ENCODE measurements at regions not wholly inside any gene's neighbourhood (a gene's known extent, or its start where the extent isn't known, plus 50 kb on each side); places are given as distances from the start of the nearest gene placed in this dataset.
A peak's percentile ranks its signal among the peaks of the same experiment; 100 is the strongest.

DNA sequence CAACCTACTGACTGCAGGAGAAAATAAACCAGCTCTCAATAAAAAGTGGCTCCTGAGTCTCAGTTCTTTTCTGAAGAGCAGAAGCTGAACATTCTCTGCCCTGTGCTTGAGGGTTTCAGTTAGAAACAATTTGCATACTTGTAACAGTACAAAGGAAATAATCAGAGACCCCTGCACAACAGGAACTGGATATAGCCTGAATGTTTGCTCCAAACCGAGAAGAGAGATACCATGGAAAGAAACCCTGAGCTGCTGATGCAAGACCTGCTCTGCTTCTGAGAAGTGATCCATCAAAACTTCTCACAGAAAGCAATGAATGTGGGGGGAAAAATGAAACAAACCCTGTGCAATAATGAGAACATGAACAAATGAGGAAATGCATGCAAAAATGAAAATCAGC, 592.9 kb downstream of the SEMA5A start:
- no peak overlapping the region for H3K4me3 ChIP-seq (ENCODE audit: low read length)
- peak; percentile 24 for DNase-seq (ENCODE audit: low read depth)
- no peaks in the 10 kb centered on the region for H3K9me3 ChIP-seq (ENCODE audit: control insufficient read depth, low read length)
- H3K27me3 ChIP-seq (replicated peaks; ENCODE audit: control insufficient read depth, insufficient read depth, low read length), result no peaks in the 10 kb centered on the region
- peaks cover 6% of the 10 kb centered on the region for H3K4me1 ChIP-seq (ENCODE audit: control insufficient read depth, insufficient read depth, low read length)
- no peaks in the 10 kb centered on the region for H3K36me3 ChIP-seq (ENCODE audit: control insufficient read depth, insufficient read depth, low read length, severe bottlenecking)
- H3K9ac ChIP-seq (ENCODE audit: low read length), result no peak overlapping the region

DNA sequence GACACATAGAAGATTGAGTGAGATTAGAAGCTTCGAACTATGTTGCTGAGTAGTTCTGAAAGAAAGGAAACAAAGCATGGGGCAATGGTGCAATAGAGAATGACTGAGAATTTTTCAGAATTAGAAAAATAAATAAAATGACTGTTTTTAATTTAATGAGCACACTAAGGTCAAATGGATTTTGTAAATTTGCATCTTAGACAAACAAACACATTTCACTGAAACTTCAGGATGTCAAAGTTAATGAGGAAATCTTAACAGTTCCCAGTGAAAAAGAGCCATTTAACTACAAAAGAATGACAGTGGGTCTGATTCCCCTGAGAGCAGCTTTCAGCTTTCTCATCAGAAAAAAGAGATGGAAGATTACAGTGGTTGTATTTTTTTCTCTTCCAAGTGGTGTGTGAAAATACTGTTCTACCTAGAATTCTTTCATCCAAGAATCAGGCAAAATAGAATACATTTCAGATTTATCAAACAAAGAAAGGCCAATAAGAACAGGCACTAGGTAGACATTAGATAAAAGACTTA, 591.9 kb downstream of the SEMA5A start:
- DNase-seq (ENCODE audit: low read depth), result peak; percentile 73
- no peaks in the 10 kb centered on the region for H3K36me3 ChIP-seq (ENCODE audit: control insufficient read depth, insufficient read depth, low read length, severe bottlenecking)
- H3K4me3 ChIP-seq (ENCODE audit: low read length), result no peak overlapping the region
- H3K9ac ChIP-seq (ENCODE audit: low read length), result no peak overlapping the region
- no peaks in the 10 kb centered on the region for H3K27me3 ChIP-seq (replicated peaks; ENCODE audit: control insufficient read depth, insufficient read depth, low read length)
- H3K9me3 ChIP-seq (ENCODE audit: control insufficient read depth, low read length), result no peaks in the 10 kb centered on the region
- H3K4me1 ChIP-seq (ENCODE audit: control insufficient read depth, insufficient read depth, low read length), result peaks cover 6% of the 10 kb centered on the region

DNA sequence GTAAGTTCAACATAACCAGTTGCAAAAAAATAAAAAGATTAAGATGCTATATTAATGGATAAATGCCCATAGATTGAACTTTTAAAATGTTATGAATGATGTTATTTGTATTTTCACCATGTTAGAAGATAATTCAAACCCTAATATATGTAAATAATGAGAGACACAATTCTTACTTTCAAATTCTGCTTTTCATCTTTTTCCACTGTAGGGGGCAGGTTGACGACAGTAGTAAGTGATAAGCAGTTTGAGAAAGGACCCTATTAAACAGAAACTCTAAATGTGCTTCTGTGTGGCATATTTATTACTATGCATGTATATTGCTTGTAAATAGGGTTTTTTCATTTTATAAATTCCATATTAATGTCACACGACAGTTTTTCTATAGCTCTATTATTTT, 591.1 kb downstream of the SEMA5A start:
- Histone ChIP-seq H3K9me3 (ENCODE audit: control insufficient read depth, low read length) (no peaks in the 10 kb centered on the region), H3K4me1 (ENCODE audit: control insufficient read depth, insufficient read depth, low read length) (peaks cover 6% of the 10 kb centered on the region), H3K27me3 (replicated peaks; ENCODE audit: control insufficient read depth, insufficient read depth, low read length) (no peaks in the 10 kb centered on the region), H3K4me3 (ENCODE audit: low read length) (no peak overlapping the region), H3K9ac (ENCODE audit: low read length) (no peak overlapping the region), H3K36me3 (ENCODE audit: control insufficient read depth, insufficient read depth, low read length, severe bottlenecking) (no peaks in the 10 kb centered on the region)
- no peak for DNase-seq (ENCODE audit: low read depth)

DNA sequence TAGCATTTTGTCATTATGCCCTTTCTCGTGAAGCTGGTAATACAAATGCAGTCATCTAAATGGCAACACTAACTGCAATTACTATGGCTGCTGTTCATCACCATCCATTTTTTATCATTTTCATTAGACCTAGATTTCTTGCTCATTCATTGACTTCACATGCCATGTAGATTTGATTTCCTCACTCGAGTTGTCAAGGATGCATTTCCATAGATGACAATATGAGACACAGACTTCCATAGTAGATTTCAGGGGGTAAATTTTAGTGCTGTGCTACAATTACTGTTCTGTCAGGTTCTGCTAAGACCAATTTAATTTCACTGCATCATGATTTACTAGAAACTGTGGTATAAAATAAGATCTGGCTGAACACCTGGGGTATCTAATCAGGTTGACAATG, 589.2 kb downstream of the SEMA5A start:
- Histone ChIP-seq H3K9me3 (ENCODE audit: control insufficient read depth, low read length) (no peaks in the 10 kb centered on the region), H3K4me1 (ENCODE audit: control insufficient read depth, insufficient read depth, low read length) (peaks cover 6% of the 10 kb centered on the region), H3K27me3 (replicated peaks; ENCODE audit: control insufficient read depth, insufficient read depth, low read length) (no peaks in the 10 kb centered on the region), H3K4me3 (ENCODE audit: low read length) (no peak overlapping the region), H3K36me3 (ENCODE audit: control insufficient read depth, insufficient read depth, low read length, severe bottlenecking) (no peaks in the 10 kb centered on the region), H3K9ac (ENCODE audit: low read length) (no peak overlapping the region)
- no peak for DNase-seq (ENCODE audit: low read depth)

DNA sequence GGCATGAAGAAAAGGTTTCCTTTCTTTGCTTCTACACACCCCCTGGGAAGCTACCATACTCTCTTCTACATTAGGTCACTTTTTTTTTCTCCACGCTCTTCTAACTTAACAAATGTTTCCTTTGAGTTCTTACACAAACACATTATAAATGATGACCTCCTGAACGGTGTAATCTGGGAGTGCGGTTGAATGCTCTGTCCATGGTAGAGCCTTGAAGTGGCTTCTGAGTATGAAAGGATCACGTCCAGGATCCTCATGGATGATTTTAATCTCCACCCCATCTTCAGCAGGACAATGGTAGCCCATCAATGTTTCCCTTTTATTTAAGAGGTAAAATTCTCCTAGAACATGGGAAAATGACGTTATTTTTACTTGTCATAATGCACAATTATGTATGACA, 587.3 kb downstream of the SEMA5A start:
- Histone ChIP-seq H3K4me3 (ENCODE audit: low read length) (no peak overlapping the region), H3K27me3 (replicated peaks; ENCODE audit: control insufficient read depth, insufficient read depth, low read length) (no peaks in the 10 kb centered on the region), H3K9me3 (ENCODE audit: control insufficient read depth, low read length) (no peaks in the 10 kb centered on the region), H3K9ac (ENCODE audit: low read length) (no peak overlapping the region), H3K4me1 (ENCODE audit: control insufficient read depth, insufficient read depth, low read length) (peaks cover 10% of the 10 kb centered on the region), H3K36me3 (ENCODE audit: control insufficient read depth, insufficient read depth, low read length, severe bottlenecking) (no peaks in the 10 kb centered on the region)
- DNase-seq (ENCODE audit: low read depth), result no peak

DNA sequence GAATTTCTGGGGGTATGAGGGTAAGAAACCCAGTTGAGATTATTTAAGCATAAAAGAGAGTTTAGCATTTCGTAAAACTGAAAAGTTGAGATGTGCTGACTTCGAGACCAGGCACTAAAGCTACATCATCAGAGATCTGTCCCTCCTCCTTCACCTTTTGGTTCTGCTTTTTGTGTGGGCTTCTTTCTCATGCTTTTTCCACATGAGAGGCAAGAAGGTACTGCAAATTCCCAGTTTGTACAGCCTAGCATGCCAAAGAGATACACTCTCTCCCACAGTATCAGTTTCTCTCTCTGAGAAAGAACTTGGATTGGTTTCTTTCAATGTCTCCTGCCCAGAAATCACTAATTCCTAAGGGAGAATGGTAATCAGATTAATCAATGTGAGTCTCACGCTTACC, 584.7 kb downstream of the SEMA5A start:
- H3K9me3 ChIP-seq (ENCODE audit: control insufficient read depth, low read length), result no peaks in the 10 kb centered on the region
- no peaks in the 10 kb centered on the region for H3K36me3 ChIP-seq (ENCODE audit: control insufficient read depth, insufficient read depth, low read length, severe bottlenecking)
- no peak overlapping the region for H3K4me3 ChIP-seq (ENCODE audit: low read length)
- H3K9ac ChIP-seq (ENCODE audit: low read length), result no peak overlapping the region
- DNase-seq (ENCODE audit: low read depth), result no peak
- no peaks in the 10 kb centered on the region for H3K27me3 ChIP-seq (replicated peaks; ENCODE audit: control insufficient read depth, insufficient read depth, low read length)
- H3K4me1 ChIP-seq (ENCODE audit: control insufficient read depth, insufficient read depth, low read length), result peaks cover 6% of the 10 kb centered on the region

DNA sequence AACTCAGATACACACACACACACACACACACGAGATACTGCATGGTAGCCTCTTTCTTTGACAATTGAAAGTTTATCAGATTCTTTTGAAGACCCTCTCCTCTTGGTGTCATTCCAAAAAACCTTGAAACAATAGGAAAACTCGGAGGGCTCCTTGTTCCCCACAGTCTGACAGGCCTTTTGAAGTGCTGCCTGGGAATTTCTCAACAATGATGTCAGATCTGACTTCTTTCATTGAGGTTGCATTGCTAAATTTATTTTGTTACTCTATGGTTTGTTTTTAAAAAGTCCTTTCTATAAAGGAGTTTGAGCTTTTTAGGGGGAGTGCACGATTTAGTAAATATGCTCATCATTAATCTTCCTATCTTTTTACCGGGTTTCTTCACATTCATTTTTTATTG, 583.9 kb downstream of the SEMA5A start:
- Histone ChIP-seq H3K27me3 (replicated peaks; ENCODE audit: control insufficient read depth, insufficient read depth, low read length) (no peaks in the 10 kb centered on the region), H3K9ac (ENCODE audit: low read length) (no peak overlapping the region), H3K4me1 (ENCODE audit: control insufficient read depth, insufficient read depth, low read length) (peaks cover 6% of the 10 kb centered on the region), H3K9me3 (ENCODE audit: control insufficient read depth, low read length) (no peaks in the 10 kb centered on the region), H3K36me3 (ENCODE audit: control insufficient read depth, insufficient read depth, low read length, severe bottlenecking) (no peaks in the 10 kb centered on the region), H3K4me3 (ENCODE audit: low read length) (no peak overlapping the region)
- peak; percentile 45 for DNase-seq (ENCODE audit: low read depth)

DNA sequence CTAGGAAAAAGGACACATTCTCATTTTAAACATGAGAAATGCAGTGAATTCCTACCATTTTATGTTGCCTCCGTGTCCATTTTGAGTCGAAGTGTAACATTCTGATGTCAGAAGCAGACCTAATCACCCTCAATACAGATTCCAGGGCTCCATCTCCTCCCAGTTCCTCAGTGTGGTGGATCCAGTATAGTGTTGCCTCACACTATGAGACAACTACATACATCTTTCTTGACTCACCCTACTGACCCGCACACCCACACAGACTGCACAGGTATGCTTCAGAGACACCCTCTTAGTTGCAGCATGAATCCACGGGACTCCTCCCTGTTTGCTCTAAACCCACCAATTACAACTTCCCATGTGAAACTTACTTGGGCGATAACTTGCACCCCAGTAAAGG, 564.9 kb downstream of the SEMA5A start:
- Histone ChIP-seq H3K9me3 (ENCODE audit: control insufficient read depth, low read length) (no peaks in the 10 kb centered on the region), H3K27me3 (replicated peaks; ENCODE audit: control insufficient read depth, insufficient read depth, low read length) (no peaks in the 10 kb centered on the region), H3K9ac (ENCODE audit: low read length) (no peak overlapping the region), H3K4me3 (ENCODE audit: low read length) (no peak overlapping the region), H3K4me1 (ENCODE audit: control insufficient read depth, insufficient read depth, low read length) (peaks cover 3% of the 10 kb centered on the region), H3K36me3 (ENCODE audit: control insufficient read depth, insufficient read depth, low read length, severe bottlenecking) (no peaks in the 10 kb centered on the region)
- no peak for DNase-seq (ENCODE audit: low read depth)

DNA sequence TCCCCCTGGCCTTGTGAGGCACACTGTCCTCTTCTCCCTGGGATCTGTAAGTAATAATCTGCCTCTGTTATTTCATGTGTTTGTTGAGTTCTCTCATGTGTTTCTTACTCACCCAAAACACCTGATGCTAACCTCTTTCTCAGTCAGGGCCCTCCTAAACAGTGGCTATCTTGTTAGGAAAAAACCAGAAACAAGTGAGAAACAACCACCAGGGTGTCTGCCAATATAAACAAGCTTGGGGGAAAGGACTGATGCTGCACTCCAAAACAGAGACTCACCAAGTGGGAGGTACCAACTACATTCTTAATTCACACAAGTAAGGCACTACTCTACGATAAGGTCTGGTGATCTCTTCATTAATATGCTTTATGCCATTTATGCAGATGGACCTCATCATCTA, 564.4 kb downstream of the SEMA5A start:
- Histone ChIP-seq H3K4me3 (ENCODE audit: low read length) (no peak overlapping the region), H3K27me3 (replicated peaks; ENCODE audit: control insufficient read depth, insufficient read depth, low read length) (no peaks in the 10 kb centered on the region), H3K9me3 (ENCODE audit: control insufficient read depth, low read length) (no peaks in the 10 kb centered on the region), H3K4me1 (ENCODE audit: control insufficient read depth, insufficient read depth, low read length) (peaks cover 3% of the 10 kb centered on the region), H3K36me3 (ENCODE audit: control insufficient read depth, insufficient read depth, low read length, severe bottlenecking) (no peaks in the 10 kb centered on the region), H3K9ac (ENCODE audit: low read length) (no peak overlapping the region)
- peak; percentile 12 for DNase-seq (ENCODE audit: low read depth)

DNA sequence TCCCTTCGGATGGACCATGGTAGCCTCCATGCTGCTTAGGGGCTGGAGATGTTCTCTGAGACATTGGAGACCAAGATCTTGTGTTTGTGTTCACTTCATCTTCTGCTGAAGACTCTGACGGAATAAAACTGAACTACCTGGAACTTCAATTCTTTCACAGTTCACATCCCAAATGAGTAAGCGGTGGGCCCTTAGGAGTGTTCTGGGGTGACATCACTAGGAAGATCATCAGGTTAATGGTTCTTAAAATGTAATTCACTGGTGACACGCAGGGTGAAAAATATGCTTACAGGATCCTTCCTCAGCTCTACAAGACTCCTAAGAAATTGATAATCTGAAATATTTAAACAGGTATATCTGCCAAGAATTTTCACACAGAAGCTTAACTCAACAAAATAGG, 561.5 kb downstream of the SEMA5A start:
- H3K4me3 ChIP-seq (ENCODE audit: low read length), result no peak overlapping the region
- no peak for DNase-seq (ENCODE audit: low read depth)
- peaks cover 3% of the 10 kb centered on the region for H3K4me1 ChIP-seq (ENCODE audit: control insufficient read depth, insufficient read depth, low read length)
- no peak overlapping the region for H3K9ac ChIP-seq (ENCODE audit: low read length)
- H3K9me3 ChIP-seq (ENCODE audit: control insufficient read depth, low read length), result no peaks in the 10 kb centered on the region
- H3K27me3 ChIP-seq (replicated peaks; ENCODE audit: control insufficient read depth, insufficient read depth, low read length), result no peaks in the 10 kb centered on the region
- H3K36me3 ChIP-seq (ENCODE audit: control insufficient read depth, insufficient read depth, low read length, severe bottlenecking), result no peaks in the 10 kb centered on the region
